ENCODE measurements at regions not wholly inside any gene's neighbourhood (a gene's known extent, or its start where the extent isn't known, plus 50 kb on each side); places are given as distances from the start of the nearest gene placed in this dataset.

DNA sequence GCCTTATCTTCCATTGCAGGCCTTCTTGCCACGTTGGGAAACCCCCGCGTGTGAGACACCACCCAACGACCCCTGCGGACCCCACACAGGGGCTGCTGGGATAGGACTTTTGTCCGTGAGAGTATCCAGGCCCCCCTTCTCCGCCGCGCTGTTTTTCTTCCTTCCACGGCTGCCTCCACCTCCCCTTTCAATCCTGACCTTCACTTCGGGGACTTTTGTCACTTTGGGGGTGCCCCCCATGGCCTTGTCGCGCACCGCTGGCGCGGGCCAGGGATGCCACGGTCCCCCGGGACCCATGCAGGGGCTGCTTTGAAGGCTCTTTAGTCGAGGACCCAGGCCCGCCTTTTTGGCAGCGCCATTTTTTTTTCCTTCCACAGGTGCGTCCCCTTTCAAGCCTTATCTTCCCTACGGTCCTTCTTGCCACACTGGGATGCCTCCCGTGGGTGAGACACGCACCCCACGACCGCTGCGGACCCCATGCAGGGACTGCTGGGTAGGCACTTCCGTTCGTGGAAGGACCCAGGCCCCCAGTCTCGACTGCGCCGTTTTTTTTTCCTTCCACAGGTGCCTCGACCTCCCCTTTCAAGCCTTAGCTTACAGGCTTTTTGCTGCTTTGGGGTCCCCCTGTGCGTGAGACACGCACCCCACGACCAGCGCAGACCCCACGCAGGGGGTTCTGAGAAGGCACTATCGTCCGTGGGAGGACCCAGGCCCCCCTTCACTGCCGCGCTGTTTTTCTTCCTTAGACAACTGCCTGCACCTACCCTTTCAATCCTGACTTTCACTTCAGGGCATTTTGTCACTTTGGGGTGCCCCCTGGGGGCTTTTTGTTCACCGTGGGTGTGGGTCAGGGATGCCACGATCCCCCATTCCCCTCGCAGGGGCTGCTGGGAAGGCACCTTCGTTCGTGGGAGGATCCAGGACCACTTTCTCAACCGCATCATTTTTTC lies 267.4 kb downstream of the ALG10 start:
- no peaks in the 10 kb centered on the region for H3K36me3 ChIP-seq (ENCODE audit: insufficient read depth, low read length)
- H3K9me3 ChIP-seq (ENCODE audit: low read length): no peaks in the 10 kb centered on the region

DNA sequence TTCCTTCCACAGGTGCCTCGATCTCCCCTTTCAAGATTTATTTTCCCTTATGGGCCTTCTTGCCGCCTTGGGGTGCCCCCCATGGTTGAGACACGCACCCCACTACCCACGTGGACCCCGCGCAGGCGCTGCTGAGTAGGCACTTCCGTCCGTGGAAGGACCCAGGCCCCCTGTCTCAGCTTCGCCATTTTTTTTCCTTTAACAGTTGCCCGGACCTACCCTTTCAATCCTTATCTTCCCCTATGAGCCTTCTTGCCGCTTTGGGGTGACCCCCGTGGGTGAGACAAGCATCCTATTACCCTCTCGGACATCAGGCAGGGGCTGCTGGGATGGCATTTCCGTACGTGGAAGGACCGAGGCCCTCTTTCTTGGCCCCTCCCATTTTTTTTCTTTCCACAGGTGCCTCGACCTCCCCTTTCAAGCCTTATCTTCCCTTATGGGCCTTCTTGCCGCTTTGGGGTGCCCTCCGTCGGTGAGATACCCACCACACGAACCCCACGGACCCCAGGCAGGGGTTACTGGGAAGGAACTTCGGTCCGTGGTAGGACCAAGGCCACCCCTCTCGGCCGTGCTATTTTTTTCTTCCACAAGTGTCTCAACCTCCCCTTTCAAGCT lies 268.2 kb downstream of the ALG10 start:
- no peaks in the 10 kb centered on the region for H3K79me2 ChIP-seq (ENCODE audit: insufficient read depth, low read length)
- H3K36me3 ChIP-seq (ENCODE audit: insufficient read depth, low read length): no peaks in the 10 kb centered on the region
- no peaks in the 10 kb centered on the region for H3K9me2 ChIP-seq (ENCODE audit: low read depth, low read length)
- H3F3A ChIP-seq (ENCODE audit: insufficient read depth, low read length): no peaks in the 10 kb centered on the region
- H3K9me3 ChIP-seq (ENCODE audit: low read length): no peaks in the 10 kb centered on the region
- H2AFZ ChIP-seq (ENCODE audit: low read length): no peak overlapping the region
- H3K27me3 ChIP-seq (ENCODE audit: insufficient read depth, low read length): no peaks in the 10 kb centered on the region
- H3K4me3 ChIP-seq (ENCODE audit: low read depth, low read length, poor library complexity, severe bottlenecking): no peak overlapping the region
- H4K20me1 ChIP-seq (ENCODE audit: insufficient read depth, low read length): no peaks in the 10 kb centered on the region
- H3K4me1 ChIP-seq (ENCODE audit: insufficient read depth, low read length, severe bottlenecking): no peaks in the 10 kb centered on the region
- no peak overlapping the region for H3K4me2 ChIP-seq (ENCODE audit: low read length)
- H3K27ac ChIP-seq (ENCODE audit: low read depth, low read length, poor library complexity, severe bottlenecking): no peak overlapping the region
- H3K9ac ChIP-seq (ENCODE audit: low read length): no peak overlapping the region
- TF ChIP-seq, protein P1, sequence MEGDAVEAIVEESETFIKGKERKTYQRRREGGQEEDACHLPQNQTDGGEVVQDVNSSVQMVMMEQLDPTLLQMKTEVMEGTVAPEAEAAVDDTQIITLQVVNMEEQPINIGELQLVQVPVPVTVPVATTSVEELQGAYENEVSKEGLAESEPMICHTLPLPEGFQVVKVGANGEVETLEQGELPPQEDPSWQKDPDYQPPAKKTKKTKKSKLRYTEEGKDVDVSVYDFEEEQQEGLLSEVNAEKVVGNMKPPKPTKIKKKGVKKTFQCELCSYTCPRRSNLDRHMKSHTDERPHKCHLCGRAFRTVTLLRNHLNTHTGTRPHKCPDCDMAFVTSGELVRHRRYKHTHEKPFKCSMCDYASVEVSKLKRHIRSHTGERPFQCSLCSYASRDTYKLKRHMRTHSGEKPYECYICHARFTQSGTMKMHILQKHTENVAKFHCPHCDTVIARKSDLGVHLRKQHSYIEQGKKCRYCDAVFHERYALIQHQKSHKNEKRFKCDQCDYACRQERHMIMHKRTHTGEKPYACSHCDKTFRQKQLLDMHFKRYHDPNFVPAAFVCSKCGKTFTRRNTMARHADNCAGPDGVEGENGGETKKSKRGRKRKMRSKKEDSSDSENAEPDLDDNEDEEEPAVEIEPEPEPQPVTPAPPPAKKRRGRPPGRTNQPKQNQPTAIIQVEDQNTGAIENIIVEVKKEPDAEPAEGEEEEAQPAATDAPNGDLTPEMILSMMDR (IDR thresholded peaks at IDR 0.05; ENCODE audit: low read length): no peak
- no peak for TF ChIP-seq EZH2 (IDR thresholded peaks at IDR 0.05; ENCODE audit: borderline replicate concordance, low read length)

More for the DNA sequence above, 267.4 kb downstream of the ALG10 start:
- no peak overlapping the region for H3K4me3 ChIP-seq (ENCODE audit: low read depth, low read length, poor library complexity, severe bottlenecking)
- H4K20me1 ChIP-seq (ENCODE audit: insufficient read depth, low read length): no peaks in the 10 kb centered on the region
- no peak overlapping the region for H3K27ac ChIP-seq (ENCODE audit: low read depth, low read length, poor library complexity, severe bottlenecking)
- no peaks in the 10 kb centered on the region for H3F3A ChIP-seq (ENCODE audit: insufficient read depth, low read length)
- no peak overlapping the region for H3K4me2 ChIP-seq (ENCODE audit: low read length)
- no peak overlapping the region for H3K9ac ChIP-seq (ENCODE audit: low read length)
- H3K27me3 ChIP-seq (ENCODE audit: insufficient read depth, low read length): no peaks in the 10 kb centered on the region
- no peak overlapping the region for H2AFZ ChIP-seq (ENCODE audit: low read length)
- no peaks in the 10 kb centered on the region for H3K79me2 ChIP-seq (ENCODE audit: insufficient read depth, low read length)
- TF ChIP-seq, protein P1 (IDR thresholded peaks at IDR 0.05; ENCODE audit: low read length): no peak
- TF ChIP-seq EZH2 (IDR thresholded peaks at IDR 0.05; ENCODE audit: borderline replicate concordance, low read length): no peak
- H3K4me1 ChIP-seq (ENCODE audit: insufficient read depth, low read length, severe bottlenecking): no peaks in the 10 kb centered on the region
- H3K9me2 ChIP-seq (ENCODE audit: low read depth, low read length): no peaks in the 10 kb centered on the region

GRCh38 chr12:34291001-34291400 lies 268.7 kb downstream of the ALG10 start:
- Histone ChIP-seq H3K9ac (ENCODE audit: low read length) (no peak overlapping the region), H3K4me3 (ENCODE audit: low read depth, low read length, poor library complexity, severe bottlenecking) (no peak overlapping the region), H3K4me2 (ENCODE audit: low read length) (no peak overlapping the region), H2AFZ (ENCODE audit: low read length) (no peak overlapping the region), H3K9me2 (ENCODE audit: low read depth, low read length) (no peaks in the 10 kb centered on the region), H3K36me3 (ENCODE audit: insufficient read depth, low read length) (no peaks in the 10 kb centered on the region), H3K4me1 (ENCODE audit: insufficient read depth, low read length, severe bottlenecking) (no peaks in the 10 kb centered on the region), H3K79me2 (ENCODE audit: insufficient read depth, low read length) (no peaks in the 10 kb centered on the region), H3K27me3 (ENCODE audit: insufficient read depth, low read length) (no peaks in the 10 kb centered on the region), H4K20me1 (ENCODE audit: insufficient read depth, low read length) (no peaks in the 10 kb centered on the region), H3K9me3 (ENCODE audit: low read length) (no peaks in the 10 kb centered on the region), H3F3A (ENCODE audit: insufficient read depth, low read length) (no peaks in the 10 kb centered on the region), H3K27ac (ENCODE audit: low read depth, low read length, poor library complexity, severe bottlenecking) (no peak overlapping the region)
- TF ChIP-seq EZH2 (IDR thresholded peaks at IDR 0.05; ENCODE audit: borderline replicate concordance, low read length): no peak
- TF ChIP-seq, protein P1 (IDR thresholded peaks at IDR 0.05; ENCODE audit: low read length): no peak
